ENCODE measurements at regions not wholly inside any gene's neighbourhood (a gene's known extent, or its start where the extent isn't known, plus 50 kb on each side); places are given as distances from the start of the nearest gene placed in this dataset.

- DNase-seq (ENCODE audit: low spot score in 2 of 2) (no peak), ATAC-seq (ENCODE audit: low read depth) (no peak)
- no peaks in the 10 kb centered on the region for H3K4me1 Mint-ChIP-seq
- H3K27me3 Mint-ChIP-seq: peaks cover 10% of the 10 kb centered on the region
- no peak overlapping the region for H3K4me3 Mint-ChIP-seq
- H3K9me3 Mint-ChIP-seq: no peaks in the 10 kb centered on the region
- H3K27ac Mint-ChIP-seq: no peak overlapping the region
- no peaks in the 10 kb centered on the region for H3K36me3 Mint-ChIP-seq
Observed at GRCh38 chr10:10956681-10957542, 60.8 kb upstream of the CELF2 start.

- no peak for ATAC-seq (ENCODE audit: low read depth)
- DNase-seq (ENCODE audit: low spot score in 2 of 2): no peak
- peaks cover 11% of the 10 kb centered on the region for H3K27me3 Mint-ChIP-seq
- H3K27ac Mint-ChIP-seq: no peak overlapping the region
- no peak overlapping the region for H3K4me3 Mint-ChIP-seq
- no peaks in the 10 kb centered on the region for H3K4me1 Mint-ChIP-seq
- H3K36me3 Mint-ChIP-seq: no peaks in the 10 kb centered on the region
- no peaks in the 10 kb centered on the region for H3K9me3 Mint-ChIP-seq
Observed at GRCh38 chr10:10958041-10958440, 59.6 kb upstream of the CELF2 start.

- H3K36me3 Mint-ChIP-seq: no peaks in the 10 kb centered on the region
- no peaks in the 10 kb centered on the region for H3K4me1 Mint-ChIP-seq
- peaks cover 12% of the 10 kb centered on the region for H3K27me3 Mint-ChIP-seq
- H3K4me3 Mint-ChIP-seq: no peak overlapping the region
- DNase-seq (ENCODE audit: low spot score in 2 of 2) (no peak), ATAC-seq (ENCODE audit: low read depth) (no peak)
- H3K27ac Mint-ChIP-seq: no peak overlapping the region
- H3K9me3 Mint-ChIP-seq: no peaks in the 10 kb centered on the region
Observed at GRCh38 chr10:10959666-10960065, 58.0 kb upstream of the CELF2 start.

GRCh38 chr10:10960534-10960933 is 57.1 kb upstream of the CELF2 start:
- DNase-seq (ENCODE audit: low spot score in 2 of 2) (no peak), ATAC-seq (ENCODE audit: low read depth) (no peak)
- Mint-ChIP-seq H3K4me1 (no peaks in the 10 kb centered on the region), H3K4me3 (no peak overlapping the region), H3K36me3 (no peaks in the 10 kb centered on the region), H3K27ac (no peak overlapping the region), H3K27me3 (peaks cover 12% of the 10 kb centered on the region), H3K9me3 (no peaks in the 10 kb centered on the region)

GRCh38 chr10:10961072-10961471 is 56.6 kb upstream of the CELF2 start:
- Mint-ChIP-seq H3K4me3 (no peak overlapping the region), H3K9me3 (no peaks in the 10 kb centered on the region), H3K27ac (no peak overlapping the region), H3K36me3 (no peaks in the 10 kb centered on the region), H3K27me3 (peaks cover 12% of the 10 kb centered on the region), H3K4me1 (no peaks in the 10 kb centered on the region)
- DNase-seq (ENCODE audit: low spot score in 2 of 2) (no peak), ATAC-seq (ENCODE audit: low read depth) (no peak)

- Mint-ChIP-seq H3K4me1 (no peaks in the 10 kb centered on the region), H3K27ac (no peak overlapping the region), H3K9me3 (no peaks in the 10 kb centered on the region), H3K27me3 (peaks cover 15% of the 10 kb centered on the region), H3K4me3 (no peak overlapping the region), H3K36me3 (no peaks in the 10 kb centered on the region)
- DNase-seq (ENCODE audit: low spot score in 2 of 2): no peak
- no peak for ATAC-seq (ENCODE audit: low read depth)
Observed at GRCh38 chr10:10967029-10967428, 50.6 kb upstream of the CELF2 start.

GRCh38 chr10:10967581-10968256 is 50.0 kb upstream of the CELF2 start:
- H3K36me3 Mint-ChIP-seq: no peaks in the 10 kb centered on the region
- no peak overlapping the region for H3K4me3 Mint-ChIP-seq
- H3K27me3 Mint-ChIP-seq: peaks cover 19% of the 10 kb centered on the region
- DNase-seq (ENCODE audit: low spot score in 2 of 2) (no peak), ATAC-seq (ENCODE audit: low read depth) (no peak)
- H3K9me3 Mint-ChIP-seq: no peaks in the 10 kb centered on the region
- no peak overlapping the region for H3K27ac Mint-ChIP-seq
- H3K4me1 Mint-ChIP-seq: no peaks in the 10 kb centered on the region

Measured in memory B cell (primary cell).